OCI-LY7 (cell line): ENCODE measurements at regions not wholly inside any gene's neighbourhood (a gene's known extent, or its start where the extent isn't known, plus 50 kb on each side); places are given as distances from the start of the nearest gene placed in this dataset.

Source experiments
- CTCF ChIP-seq: fragments of 200-600 bp; sonication (generic); conservative IDR thresholded peaks from 2 replicates; pipeline ENCODE4 v1.5.1; 2014; ENCODE audit warnings: mild to moderate bottlenecking, antibody characterized with exemption, low read length, moderate library complexity, mixed read lengths
- EZH2phosphoT487 ChIP-seq: fragments of 200-600 bp; sonication (generic); IDR thresholded peaks from 2 replicates; pipeline ENCODE4 v1.6.1; 2018; ENCODE audit warnings: low read depth, borderline replicate concordance, mild to moderate bottlenecking, mixed run types, antibody characterized with exemption, low read length, moderate library complexity, mixed read lengths

GRCh38 chr2:168345601-168346000 lies 98.2 kb upstream of the STK39 start:
- TF ChIP-seq CTCF (0 out of 2 replicates have a peak, but pooled peaks have one; percentile 16), EZH2phosphoT487 (no peak)
